LHCN-M2 (cell line): ENCODE measurements at regions not wholly inside any gene's neighbourhood (a gene's known extent, or its start where the extent isn't known, plus 50 kb on each side); places are given as distances from the start of the nearest gene placed in this dataset.

Source experiments
- DNase-seq: peaks from one replicate; pipeline ENCODE4 v3.0.0-alpha.2; 2012; ENCODE audit warnings: low read depth

DNA sequence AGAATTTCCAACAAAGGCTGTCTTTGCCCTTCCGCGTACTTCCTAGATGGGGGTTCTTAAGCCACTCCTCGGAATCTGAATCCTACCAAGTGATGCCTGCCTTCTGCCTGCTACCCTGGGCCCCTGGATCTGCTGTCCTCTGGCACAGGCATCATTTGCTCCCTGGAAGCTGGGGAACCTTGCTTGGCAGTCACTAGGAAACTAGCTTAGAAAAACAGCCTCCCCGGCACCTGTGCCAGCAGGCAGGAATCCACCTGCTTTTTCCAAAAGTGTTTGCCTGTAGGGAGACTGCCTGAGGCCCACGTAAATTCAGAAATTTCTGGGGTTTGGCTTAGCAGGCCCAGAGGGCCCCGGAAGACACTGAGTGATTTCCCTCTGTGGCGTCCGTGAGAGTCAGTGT is 442.4 kb downstream of the TSHZ3 start:
- DNase-seq: no peak

- no peak for DNase-seq
Observed at GRCh38 chr19:30900051-30900450, 449.2 kb downstream of the TSHZ3 start.

- DNase-seq: no peak
Observed at GRCh38 chr19:30898353-30899103, 450.7 kb downstream of the TSHZ3 start.

DNA sequence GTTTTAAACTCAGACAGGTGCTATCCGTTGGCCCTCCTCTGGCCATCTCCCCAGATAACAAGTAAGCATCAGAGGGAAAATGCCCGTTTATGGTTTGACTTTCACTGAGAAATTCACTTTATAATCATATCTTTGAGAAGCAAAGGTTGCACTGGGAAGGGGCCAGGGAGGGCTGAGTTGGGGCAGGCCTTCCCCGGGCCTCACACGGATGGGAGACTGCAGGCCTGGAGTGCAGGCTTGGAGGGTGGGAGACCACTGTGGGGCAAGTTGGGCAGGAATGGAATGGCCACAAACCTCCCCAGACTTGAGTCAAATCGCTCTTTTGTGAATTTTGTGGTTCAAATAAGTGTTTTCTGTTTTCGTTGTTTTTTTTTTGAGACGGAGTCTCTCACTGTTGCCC is 451.7 kb downstream of the TSHZ3 start:
- no peak for DNase-seq

DNA sequence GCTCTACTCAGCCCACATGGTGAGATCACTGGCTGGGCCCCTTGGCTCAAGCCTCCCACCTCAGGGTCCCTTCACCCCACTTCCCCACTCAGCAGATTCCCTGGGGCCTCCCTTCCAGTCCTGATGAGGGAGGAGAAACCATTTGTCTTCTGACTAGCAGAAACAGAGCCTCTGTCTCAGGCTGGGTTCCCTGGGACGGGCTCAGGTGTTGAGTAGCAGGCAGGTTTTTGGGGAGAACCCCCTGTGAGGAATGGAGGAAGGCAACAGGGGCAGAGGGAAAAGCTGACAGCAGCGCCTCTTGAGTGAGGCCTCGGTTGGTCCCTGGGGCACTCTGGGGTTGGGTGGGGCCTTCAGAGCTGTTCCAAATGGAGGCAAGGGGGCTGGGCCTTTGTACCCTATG is 452.2 kb downstream of the TSHZ3 start:
- DNase-seq: no peak

GRCh38 chr19:30896554-30896953 is 452.7 kb downstream of the TSHZ3 start:
- no peak for DNase-seq

DNA sequence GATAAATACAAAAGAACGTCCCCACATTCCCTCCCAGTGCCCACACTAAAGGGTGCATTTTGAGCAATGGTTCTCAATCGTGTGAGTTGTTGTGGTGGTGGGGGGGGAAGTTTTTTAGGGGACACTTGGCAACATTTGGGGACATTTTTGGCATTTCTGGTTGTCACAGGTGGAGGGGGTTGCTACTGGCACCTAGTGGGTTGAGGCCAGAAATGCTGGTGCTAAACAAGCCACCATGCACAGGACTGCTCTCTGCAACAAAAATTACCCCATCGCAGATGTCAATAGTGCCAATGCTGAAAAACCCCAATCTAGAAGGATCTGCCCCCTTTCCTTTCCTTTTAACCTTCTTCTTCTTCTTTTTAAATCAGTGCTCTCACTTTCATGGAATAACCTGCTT is 453.3 kb downstream of the TSHZ3 start:
- DNase-seq: no peak

DNA sequence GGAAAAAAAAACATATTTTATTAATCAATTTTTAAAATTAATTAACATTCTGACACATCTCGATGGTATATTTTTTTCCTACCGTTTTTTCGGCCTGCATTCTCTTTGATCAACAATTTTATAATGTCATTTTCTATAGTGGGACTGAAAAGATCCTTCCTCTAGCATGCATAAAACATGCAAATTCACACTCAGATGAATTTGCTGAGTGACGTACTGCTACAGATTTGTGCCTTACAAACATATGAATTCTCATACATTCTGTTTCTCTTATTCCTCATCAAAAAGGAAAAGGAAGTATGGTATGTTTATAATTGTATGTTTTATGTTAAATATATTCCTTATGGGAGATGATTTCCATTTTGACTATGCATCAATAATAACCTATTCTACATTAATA is 458.2 kb downstream of the TSHZ3 start:
- no peak for DNase-seq

DNA sequence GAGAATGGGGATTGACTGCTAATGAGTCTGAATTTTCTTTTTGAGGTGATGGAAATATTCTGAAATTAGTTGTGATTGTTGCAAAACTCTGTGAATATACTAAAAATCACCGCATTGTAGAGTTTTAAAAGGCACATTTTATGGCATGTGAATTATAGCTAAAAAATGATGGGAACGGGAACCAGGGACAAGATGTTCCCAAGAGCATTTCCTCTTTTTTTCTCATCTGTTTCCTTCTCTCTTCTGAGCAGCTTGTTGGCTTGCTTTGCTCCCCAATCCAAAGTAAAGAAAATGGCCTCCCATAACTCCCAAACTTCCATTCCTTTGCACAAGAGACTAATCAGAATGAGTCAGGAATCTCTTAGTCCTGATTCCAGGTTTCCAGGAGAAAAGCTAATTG is 459.2 kb downstream of the TSHZ3 start:
- DNase-seq: no peak

DNA sequence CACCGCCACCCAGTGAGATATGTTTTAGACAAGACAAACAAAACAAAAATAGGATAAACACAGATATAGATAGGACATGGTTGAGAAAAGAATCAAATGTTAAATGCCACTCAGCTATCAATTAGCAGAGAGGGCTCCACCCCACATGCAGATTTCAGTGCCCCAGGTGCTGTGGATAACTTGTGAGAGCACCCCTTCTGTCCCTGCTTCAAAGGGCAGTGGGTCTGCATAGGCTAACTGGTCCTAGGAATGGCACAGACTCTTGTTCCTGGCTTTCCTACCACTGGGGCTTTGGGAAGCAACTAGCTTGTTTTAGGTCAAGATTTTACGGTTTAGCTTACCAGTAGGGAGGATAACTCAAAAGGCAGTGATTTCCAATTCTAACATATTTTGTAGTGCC is 460.3 kb downstream of the TSHZ3 start:
- no peak for DNase-seq

DNA sequence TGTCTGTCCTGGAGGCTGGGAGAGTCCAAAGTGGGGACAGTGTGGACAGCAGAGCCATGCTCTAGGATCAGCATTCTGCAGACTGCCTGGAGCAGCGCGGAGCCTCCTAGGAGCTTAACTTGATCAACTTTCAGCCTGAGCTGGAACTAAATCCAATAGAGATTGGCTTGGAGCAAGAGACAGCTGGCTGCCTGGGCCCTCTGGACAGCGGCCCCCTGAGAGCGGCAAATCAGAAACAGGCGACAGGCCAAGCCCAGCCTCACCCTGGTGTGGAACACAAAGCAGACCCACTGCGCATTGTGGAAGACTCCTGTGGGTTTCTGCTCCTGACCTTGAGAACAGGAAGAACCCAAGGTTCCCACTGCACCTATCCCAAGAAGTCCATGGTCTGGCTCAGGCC is 462.2 kb downstream of the TSHZ3 start:
- no peak for DNase-seq

GRCh38 chr19:30886222-30886621 is 463.0 kb downstream of the TSHZ3 start:
- DNase-seq: no peak

DNA sequence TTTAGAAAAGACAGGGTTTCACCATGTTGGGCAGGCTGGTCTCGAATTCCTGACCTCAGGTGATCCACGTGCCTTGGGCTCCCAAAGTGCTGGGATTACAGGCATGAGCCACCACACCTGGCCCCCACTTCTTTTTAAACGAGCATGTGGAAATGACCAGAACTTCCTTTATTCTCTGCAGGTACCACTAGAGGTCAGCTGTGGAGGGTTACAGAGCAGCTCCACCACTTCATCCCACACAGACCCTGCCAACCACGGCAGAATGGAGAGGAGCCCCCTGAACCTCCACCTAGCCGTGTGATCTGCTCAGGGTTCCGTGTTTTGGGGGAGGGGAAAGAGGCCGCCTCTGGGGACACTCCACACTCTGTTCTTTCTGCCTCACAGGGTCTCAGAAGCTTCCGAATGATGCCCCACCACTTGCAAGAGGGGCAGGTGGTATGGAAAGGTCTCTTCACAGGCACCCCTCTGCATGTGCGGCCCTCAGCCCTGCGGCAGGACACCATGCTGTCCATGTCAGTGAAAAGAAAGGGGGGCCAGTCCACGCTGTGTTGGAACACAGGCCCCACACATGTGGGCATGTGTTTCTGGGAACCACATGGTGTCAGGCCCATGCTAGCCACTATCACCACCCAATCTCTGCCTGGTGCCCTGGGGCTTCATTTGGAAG is 465.0 kb downstream of the TSHZ3 start:
- no peak for DNase-seq

- DNase-seq: no peak
Observed at GRCh38 chr19:30883071-30883470, 466.2 kb downstream of the TSHZ3 start.

- no peak for DNase-seq
Observed at GRCh38 chr19:30882411-30883005, 466.7 kb downstream of the TSHZ3 start.

DNA sequence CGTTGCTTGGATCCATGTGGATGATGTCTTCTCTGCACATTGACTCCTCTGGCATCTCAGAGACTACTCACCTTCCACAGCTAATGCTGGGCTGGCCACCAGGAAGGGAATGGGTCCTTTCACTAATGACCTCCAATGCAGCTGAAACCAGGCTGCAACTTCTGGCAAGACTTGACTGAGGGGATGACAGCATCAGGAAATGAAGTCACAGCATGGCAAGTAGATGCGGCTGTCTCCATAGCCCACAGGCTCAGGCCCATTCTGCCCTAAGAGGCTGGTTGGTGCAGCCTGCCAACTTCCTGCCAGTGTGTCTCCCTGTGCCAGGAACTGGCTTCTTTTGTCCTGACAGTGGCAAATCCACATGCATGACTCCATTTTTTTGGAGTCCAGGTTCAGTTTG is 467.3 kb downstream of the TSHZ3 start:
- no peak for DNase-seq

- no peak for DNase-seq
Observed at GRCh38 chr19:30881281-30881680, 468.0 kb downstream of the TSHZ3 start.

- no peak for DNase-seq
Observed at GRCh38 chr19:30880551-30880950, 468.7 kb downstream of the TSHZ3 start.

DNA sequence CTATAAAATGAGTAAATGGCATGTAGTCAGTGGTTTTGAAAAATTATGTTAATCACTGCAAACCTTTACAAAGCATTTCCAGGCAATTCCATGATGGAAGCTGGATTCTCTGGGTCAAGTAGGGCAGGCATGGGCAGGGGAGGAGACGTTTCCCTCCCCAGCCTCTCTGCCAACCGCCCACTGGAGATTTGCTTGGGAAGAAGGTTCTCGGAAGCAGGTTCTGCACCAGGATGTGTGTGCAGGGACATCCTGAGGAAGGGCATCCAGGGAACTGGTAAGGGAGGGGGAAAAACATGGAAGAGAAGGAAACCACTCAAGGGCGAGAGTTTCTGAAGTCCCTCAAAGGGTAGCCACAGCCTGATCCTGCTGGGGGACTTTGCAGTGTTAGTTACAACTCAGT is 469.1 kb downstream of the TSHZ3 start:
- no peak for DNase-seq

GRCh38 chr19:30879736-30880135 is 469.5 kb downstream of the TSHZ3 start:
- DNase-seq: no peak

DNA sequence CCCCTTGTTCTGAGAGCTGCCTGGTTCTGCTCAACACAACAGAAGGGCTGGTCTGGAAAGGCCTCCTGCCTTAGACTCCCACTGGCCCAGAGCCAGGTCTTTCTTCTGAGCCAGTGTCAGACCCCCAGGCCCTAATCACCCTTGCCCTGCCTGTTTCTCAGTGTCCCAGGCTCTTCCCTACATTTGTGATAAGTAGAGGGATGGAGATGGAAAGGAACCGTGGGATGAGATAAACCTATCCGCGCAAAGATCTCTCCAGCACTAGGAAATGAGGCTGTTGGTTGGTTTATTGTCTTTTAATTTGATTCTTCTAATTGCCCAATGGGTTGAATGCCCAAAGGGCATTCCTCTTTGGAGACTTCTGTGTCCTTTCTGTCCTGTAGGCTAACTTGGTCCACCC is 470.0 kb downstream of the TSHZ3 start:
- no peak for DNase-seq

GRCh38 chr19:30878495-30878894 is 470.7 kb downstream of the TSHZ3 start:
- DNase-seq: no peak

DNA sequence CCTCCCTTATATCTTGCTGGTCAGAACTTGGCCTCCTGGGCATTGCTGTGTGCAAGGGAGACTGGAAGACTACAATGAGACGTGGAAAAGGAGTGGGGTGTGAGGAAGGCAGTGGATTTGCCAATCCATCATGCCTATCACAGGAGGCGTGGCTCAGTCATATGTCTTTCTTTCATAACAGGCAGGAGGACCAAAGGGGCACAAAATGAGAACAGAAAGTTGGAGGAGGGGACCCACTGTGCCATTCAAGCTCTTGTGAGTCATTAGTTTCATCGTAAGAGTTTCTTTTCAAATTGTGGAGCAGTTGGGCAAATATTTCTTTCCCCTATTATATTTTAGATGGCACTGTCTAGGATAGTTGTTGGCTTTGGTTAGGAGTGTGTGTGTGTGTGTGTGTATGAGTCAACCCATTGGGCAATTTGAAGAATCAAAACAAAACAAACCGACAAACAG is 471.5 kb downstream of the TSHZ3 start:
- no peak for DNase-seq
